ENCODE measurements at regions not wholly inside any gene's neighbourhood (a gene's known extent, or its start where the extent isn't known, plus 50 kb on each side); places are given as distances from the start of the nearest gene placed in this dataset.

DNA sequence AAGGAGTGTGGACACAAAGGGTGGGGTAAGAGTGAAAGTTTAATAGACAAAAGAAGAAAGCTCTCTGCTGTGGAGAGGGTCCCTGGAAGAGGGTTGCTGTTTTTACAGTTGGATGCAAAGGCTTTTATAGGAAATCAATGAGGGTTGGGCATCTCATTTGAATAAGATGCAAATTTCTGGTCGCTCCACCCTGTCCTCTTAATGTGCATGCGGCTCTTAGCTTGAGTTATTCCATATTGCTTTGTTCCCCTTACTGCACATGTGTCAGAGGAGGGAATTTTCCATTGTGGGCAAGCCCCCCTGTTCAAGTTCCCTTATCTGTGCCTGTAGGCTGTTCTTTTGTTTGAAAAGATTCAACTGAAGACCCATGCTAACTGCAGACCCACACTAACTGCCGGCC lies 326.5 kb downstream of the BCL11A start:
- no peak for TF ChIP-seq POLR2A (IDR thresholded peaks at IDR 0.05)
- TF ChIP-seq, protein P1, sequence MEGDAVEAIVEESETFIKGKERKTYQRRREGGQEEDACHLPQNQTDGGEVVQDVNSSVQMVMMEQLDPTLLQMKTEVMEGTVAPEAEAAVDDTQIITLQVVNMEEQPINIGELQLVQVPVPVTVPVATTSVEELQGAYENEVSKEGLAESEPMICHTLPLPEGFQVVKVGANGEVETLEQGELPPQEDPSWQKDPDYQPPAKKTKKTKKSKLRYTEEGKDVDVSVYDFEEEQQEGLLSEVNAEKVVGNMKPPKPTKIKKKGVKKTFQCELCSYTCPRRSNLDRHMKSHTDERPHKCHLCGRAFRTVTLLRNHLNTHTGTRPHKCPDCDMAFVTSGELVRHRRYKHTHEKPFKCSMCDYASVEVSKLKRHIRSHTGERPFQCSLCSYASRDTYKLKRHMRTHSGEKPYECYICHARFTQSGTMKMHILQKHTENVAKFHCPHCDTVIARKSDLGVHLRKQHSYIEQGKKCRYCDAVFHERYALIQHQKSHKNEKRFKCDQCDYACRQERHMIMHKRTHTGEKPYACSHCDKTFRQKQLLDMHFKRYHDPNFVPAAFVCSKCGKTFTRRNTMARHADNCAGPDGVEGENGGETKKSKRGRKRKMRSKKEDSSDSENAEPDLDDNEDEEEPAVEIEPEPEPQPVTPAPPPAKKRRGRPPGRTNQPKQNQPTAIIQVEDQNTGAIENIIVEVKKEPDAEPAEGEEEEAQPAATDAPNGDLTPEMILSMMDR (IDR thresholded peaks at IDR 0.05): no peak
